SK-N-SH (cell line): ENCODE measurements at regions not wholly inside any gene's neighbourhood (a gene's known extent, or its start where the extent isn't known, plus 50 kb on each side); places are given as distances from the start of the nearest gene placed in this dataset.

Source experiments
- EZH2phosphoT487 ChIP-seq: fragments of 200-600 bp; sonication (generic); IDR thresholded peaks from 2 replicates; pipeline ENCODE4 v1.6.1; 2017; ENCODE audit warnings: low read depth, mixed run types, mild to moderate bottlenecking, antibody characterized with exemption, moderate library complexity, borderline replicate concordance
- GATA2 ChIP-seq: sonication (generic); formaldehyde crosslinking; IDR thresholded peaks from 2 replicates; pipeline ENCODE4 v1.5.0; 2020; ENCODE audit warnings: mild to moderate bottlenecking, missing genetic modification reagents
- NFIC ChIP-seq: IDR thresholded peaks from 2 replicates; pipeline ENCODE4 v1.4.0; 2012; ENCODE audit warnings: borderline replicate concordance
- POLR2AphosphoS5 ChIP-seq: IDR thresholded peaks from 2 replicates; pipeline ENCODE4 v1.6.1; 2012; ENCODE audit warnings: low read depth, low read length
- TF ChIP-seq, protein P1 (sequence below): fragments of 200-600 bp; sonication (generic); IDR thresholded peaks from 2 replicates; pipeline ENCODE4 v1.6.1; 2017; ENCODE audit warnings: antibody characterized with exemption, mild to moderate bottlenecking, moderate library complexity
- TF ChIP-seq, protein P2 (sequence below): IDR thresholded peaks from 2 replicates; pipeline ENCODE4 v1.4.0; 2012; ENCODE audit warnings: low read depth, borderline replicate concordance
- TF ChIP-seq, protein P3 (sequence below): IDR thresholded peaks from 2 replicates; pipeline ENCODE4 v1.4.0; 2012; ENCODE audit warnings: low read depth

DNA sequence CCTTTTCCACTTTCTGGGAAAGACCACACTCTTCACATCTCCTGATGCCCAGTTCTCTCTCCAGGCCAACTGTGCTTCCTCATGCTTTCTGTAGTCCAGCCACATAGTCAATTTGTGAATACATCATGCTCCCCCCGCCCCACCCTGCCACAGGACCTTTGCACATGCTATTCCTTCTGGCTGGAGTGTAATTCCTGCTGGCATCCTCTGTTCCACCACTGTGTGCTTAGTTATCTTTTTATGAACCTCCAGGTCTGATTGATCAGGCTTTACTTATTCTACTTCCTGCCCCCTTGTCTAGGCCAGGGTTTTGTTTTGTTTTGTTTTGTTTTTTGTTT, 372.6 kb upstream of the RIOK2 start:
- TF ChIP-seq, protein P1, sequence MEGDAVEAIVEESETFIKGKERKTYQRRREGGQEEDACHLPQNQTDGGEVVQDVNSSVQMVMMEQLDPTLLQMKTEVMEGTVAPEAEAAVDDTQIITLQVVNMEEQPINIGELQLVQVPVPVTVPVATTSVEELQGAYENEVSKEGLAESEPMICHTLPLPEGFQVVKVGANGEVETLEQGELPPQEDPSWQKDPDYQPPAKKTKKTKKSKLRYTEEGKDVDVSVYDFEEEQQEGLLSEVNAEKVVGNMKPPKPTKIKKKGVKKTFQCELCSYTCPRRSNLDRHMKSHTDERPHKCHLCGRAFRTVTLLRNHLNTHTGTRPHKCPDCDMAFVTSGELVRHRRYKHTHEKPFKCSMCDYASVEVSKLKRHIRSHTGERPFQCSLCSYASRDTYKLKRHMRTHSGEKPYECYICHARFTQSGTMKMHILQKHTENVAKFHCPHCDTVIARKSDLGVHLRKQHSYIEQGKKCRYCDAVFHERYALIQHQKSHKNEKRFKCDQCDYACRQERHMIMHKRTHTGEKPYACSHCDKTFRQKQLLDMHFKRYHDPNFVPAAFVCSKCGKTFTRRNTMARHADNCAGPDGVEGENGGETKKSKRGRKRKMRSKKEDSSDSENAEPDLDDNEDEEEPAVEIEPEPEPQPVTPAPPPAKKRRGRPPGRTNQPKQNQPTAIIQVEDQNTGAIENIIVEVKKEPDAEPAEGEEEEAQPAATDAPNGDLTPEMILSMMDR, result no peak
- TF ChIP-seq EZH2phosphoT487, result no peak
- TF ChIP-seq NFIC, result no peak
- TF ChIP-seq GATA2 (CRISPR knock-in tag), result no peak
- no peak for TF ChIP-seq POLR2AphosphoS5
- TF ChIP-seq, protein P2, sequence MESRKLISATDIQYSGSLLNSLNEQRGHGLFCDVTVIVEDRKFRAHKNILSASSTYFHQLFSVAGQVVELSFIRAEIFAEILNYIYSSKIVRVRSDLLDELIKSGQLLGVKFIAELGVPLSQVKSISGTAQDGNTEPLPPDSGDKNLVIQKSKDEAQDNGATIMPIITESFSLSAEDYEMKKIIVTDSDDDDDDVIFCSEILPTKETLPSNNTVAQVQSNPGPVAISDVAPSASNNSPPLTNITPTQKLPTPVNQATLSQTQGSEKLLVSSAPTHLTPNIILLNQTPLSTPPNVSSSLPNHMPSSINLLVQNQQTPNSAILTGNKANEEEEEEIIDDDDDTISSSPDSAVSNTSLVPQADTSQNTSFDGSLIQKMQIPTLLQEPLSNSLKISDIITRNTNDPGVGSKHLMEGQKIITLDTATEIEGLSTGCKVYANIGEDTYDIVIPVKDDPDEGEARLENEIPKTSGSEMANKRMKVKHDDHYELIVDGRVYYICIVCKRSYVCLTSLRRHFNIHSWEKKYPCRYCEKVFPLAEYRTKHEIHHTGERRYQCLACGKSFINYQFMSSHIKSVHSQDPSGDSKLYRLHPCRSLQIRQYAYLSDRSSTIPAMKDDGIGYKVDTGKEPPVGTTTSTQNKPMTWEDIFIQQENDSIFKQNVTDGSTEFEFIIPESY, result no peak
- TF ChIP-seq, protein P3, sequence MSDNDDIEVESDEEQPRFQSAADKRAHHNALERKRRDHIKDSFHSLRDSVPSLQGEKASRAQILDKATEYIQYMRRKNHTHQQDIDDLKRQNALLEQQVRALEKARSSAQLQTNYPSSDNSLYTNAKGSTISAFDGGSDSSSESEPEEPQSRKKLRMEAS, result no peak
